NCI-H345 treated with DMSO at 0.1 percent for 48 hours (cell line): ENCODE measurements at regions not wholly inside any gene's neighbourhood (a gene's known extent, or its start where the extent isn't known, plus 50 kb on each side); places are given as distances from the start of the nearest gene placed in this dataset.
"Not testable (repeated sequence)": the region's sequence is repeated elsewhere in the genome, so short reads cannot be mapped to it uniquely, and the experiment has no call there.

Experiments
- DNase-seq: peaks from one replicate; lab custom pipeline; 2025; ENCODE audit not compliant: unreplicated experiment; lab: John Stamatoyannopoulos, UW

- DNase-seq = no peak
These were observed 518.7 kb downstream of the GRXCR1 start for GRCh38 chr4:43411226-43411625.

DNA sequence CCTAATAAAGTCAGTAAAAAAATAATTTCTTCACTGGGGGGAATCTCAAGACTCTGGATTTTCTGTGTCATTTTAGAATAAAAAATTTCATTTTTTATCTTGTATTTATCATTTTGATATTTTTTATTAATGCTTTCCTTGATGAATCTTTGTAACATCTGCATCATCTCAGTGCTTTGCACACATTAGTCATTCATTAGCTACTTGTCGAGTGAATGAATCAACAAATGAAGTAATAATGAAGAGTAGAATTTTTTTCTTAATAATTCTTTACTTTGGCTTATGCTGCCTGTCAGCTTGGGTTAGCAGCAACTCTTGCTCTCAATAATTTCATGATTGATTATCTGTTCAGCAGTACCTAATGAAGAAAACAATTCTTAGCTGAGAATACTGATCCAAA is 530.8 kb downstream of the GRXCR1 start:
- DNase-seq = no peak

GRCh38 chr4:43425206-43425605 is 532.7 kb downstream of the GRXCR1 start:
- DNase-seq = no peak

- no peak for DNase-seq
These were observed 542.8 kb downstream of the GRXCR1 start for GRCh38 chr4:43435291-43435690.

DNA sequence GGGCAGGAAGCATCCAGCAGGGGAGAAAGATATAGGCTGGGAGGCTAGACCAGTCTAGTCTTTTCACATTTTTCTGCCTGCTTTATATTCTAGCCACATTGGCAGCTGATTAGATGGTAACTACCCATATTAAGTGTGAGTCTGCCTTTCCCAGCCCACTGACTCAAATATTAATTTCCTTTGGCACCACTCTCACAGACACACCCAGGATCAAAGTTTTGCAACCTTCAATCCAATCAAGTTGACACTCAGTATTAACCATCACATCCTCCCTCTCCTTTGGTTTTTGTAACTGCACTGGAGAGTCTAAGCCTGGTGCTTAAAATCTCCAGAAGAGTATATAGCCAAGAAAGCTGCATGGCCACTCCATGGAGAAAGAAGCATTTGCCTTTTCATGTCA is 560.4 kb downstream of the GRXCR1 start:
- DNase-seq = no peak

DNA sequence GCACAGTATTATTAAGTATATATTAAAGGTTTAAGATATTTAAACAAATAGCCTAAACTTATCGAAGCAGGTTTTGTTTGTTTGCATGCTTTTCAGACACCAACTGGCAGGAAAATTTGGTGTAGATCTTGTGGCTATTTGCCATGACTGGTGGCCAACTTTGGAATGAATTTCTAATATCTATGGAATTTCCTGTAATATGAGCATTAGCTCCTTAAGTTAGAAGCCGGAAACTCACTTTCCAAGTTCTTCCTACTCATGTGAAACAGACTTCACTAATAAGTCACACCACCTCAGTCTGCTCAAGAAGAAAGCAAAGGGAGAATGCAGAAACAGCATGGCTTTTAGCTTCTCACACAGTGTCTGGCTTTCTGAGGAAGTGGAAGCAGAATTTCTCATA is 563.9 kb downstream of the GRXCR1 start:
- no peak for DNase-seq

DNA sequence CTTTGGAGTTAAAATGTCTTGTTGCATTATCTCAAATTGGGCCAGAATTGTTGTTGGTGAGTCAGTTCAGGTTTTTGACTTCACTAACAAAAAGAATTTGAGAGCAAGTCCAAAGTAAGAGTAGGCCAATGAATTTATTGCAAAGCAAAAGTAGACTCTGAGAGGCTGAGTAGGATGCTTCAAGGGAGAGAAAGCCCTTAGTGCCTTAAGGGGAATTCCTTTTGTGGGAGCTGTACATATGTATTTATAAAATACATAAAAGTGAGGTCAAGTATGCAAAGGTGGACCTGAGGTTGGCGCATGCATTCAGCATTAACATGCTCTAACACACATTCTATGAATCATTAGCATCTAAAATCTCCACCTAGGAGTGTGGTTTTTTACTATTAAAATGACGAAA is 565.4 kb downstream of the GRXCR1 start:
- no peak for DNase-seq

- DNase-seq = no peak
These were observed 565.8 kb downstream of the GRXCR1 start for GRCh38 chr4:43458293-43458692.

DNA sequence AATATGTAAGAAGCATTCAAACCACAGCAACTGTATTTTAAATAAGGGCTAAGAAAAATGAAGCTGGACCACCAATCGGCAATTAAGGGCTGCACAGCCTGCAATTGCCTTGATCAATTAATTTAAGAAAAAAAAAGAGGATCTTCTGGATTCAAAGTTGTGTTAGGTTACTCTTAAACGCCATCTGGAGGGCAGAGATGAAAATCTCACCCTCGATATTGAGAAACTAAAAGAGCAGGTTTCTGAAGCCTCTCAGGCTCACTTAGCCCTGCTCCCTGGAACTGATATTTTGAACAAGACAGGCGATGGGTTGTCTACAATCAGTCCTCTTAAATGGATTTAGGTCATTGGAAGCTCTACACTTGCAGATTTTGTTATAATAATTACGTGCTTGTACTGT is 579.4 kb downstream of the GRXCR1 start:
- DNase-seq = no peak

DNA sequence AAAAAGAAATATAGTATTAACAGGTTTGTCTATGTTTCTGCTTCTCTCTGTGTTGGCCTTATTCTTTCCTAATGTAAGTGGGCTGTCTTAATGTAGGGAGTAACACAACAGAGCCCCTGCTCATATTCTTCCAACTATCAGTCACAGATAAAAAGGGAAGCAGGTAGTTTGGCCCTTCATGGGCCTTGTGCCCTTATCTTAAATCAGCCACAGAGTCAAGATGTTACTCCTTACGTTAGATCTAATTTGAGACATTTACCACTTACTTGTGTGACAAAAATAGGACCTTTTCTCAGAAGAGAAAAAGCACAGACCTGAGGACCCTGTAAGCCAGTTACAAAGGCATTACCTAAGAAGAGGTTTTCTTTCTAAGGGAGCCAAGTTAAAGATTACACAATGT is 589.0 kb downstream of the GRXCR1 start:
- no peak for DNase-seq

GRCh38 chr4:43485196-43485595 is 592.7 kb downstream of the GRXCR1 start:
- no peak for DNase-seq

GRCh38 chr4:43496188-43496587 is 603.7 kb downstream of the GRXCR1 start:
- DNase-seq = no peak

DNA sequence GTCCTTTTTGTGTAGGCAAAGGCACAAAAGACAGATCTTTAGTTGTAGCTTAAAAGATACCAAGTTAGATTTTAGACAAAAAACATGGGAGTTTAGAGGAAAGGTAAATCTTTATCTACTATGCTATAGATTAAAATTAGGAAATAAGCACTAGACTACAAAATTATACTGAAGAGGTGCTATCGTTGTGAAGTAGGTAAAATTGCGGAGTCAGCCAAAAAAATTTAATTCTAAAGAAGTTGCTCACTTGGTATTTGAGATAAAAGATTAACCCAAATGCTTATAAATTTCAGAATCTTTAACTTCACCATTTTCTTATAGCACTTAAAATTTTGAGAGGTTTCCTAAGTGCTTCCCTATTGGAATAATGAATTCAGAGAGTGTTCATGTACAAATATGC is 604.1 kb downstream of the GRXCR1 start:
- DNase-seq = no peak

GRCh38 chr4:43505823-43506222 is 613.3 kb downstream of the GRXCR1 start:
- not testable (repeated sequence) for DNase-seq

DNA sequence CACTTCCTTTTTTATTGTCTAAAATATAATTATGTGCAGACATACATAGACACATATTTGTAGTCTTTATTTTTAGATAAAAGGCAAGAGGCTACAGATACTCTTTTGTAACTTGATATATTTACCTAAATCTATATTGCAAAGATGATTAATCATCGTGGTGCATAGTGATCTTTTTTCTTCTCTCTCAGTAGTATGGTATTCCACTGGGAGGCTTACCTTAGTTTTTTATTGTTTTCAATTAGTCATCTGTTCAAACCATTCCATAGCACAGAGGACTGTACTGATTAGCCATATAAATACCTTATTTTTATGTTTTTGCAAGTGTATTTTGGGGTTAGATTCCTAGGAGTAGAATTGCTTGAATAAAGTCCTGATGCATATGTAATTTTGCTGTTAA is 619.7 kb downstream of the GRXCR1 start:
- DNase-seq = no peak

DNA sequence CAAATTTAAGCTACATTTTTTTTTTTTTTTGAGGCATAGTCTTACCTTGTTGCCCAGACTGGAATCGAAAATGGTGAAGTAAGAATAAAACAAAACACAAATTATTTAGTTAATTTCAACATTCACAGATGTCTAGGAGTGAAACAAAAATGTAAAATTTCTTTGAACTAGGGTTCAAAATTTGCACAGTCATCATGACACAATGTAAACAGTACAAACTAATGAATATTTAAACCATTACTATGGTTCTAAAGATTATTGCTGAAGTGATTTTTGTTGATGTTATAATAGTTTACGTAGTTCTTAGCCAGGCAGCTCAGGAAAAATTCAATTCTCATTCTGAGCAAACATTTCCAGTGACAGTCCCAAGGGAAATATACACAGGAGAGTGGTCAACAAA is 633.1 kb downstream of the GRXCR1 start:
- no peak for DNase-seq

- no peak for DNase-seq
These were observed 655.0 kb downstream of the GRXCR1 start for GRCh38 chr4:43547561-43547960.

- no peak for DNase-seq
These were observed 658.6 kb downstream of the GRXCR1 start for GRCh38 chr4:43550981-43551627.

- no peak for DNase-seq
These were observed 663.7 kb downstream of the GRXCR1 start for GRCh38 chr4:43556262-43556661.

DNA sequence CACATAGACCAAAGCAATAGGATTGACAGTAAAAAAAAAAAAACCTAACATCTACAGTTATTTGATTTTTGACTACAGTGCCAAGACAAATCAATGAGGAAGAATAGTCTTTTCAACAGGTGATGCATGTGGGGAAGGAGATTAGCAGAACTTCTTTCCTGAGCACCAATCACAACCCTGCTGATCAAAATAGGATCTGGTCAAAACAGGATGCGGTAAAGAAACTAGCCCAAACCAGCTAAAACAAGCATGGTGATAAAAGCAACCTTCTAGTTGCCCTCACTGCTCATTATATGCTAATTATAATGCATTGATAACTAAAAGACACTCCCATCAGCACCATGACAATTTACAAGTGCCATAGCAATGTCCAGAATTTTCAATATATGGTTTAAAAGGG is 667.5 kb downstream of the GRXCR1 start:
- DNase-seq = no peak

GRCh38 chr4:43564107-43564506 is 671.6 kb downstream of the GRXCR1 start:
- no peak for DNase-seq

GRCh38 chr4:43564591-43564990 is 672.1 kb downstream of the GRXCR1 start:
- no peak for DNase-seq

GRCh38 chr4:43567644-43568043 is 675.1 kb downstream of the GRXCR1 start:
- DNase-seq = no peak

GRCh38 chr4:43586813-43587212 is 694.3 kb downstream of the GRXCR1 start:
- DNase-seq = no peak
